Glomerular endothelial cell (primary cell): ENCODE measurements at regions not wholly inside any gene's neighbourhood (a gene's known extent, or its start where the extent isn't known, plus 50 kb on each side); places are given as distances from the start of the nearest gene placed in this dataset.

Experiments
- DNase-seq: peaks from one replicate; pipeline ENCODE4 v3.0.0-alpha.2; 2011; ENCODE audit warnings: low read depth, low spot score; ENCODE audit errors: extremely low read depth

- DNase-seq = no peak
These were observed 519.4 kb upstream of the DSEL start for GRCh38 chr18:68035774-68036522.

- no peak for DNase-seq
These were observed 517.8 kb upstream of the DSEL start for GRCh38 chr18:68034296-68034695.

DNA sequence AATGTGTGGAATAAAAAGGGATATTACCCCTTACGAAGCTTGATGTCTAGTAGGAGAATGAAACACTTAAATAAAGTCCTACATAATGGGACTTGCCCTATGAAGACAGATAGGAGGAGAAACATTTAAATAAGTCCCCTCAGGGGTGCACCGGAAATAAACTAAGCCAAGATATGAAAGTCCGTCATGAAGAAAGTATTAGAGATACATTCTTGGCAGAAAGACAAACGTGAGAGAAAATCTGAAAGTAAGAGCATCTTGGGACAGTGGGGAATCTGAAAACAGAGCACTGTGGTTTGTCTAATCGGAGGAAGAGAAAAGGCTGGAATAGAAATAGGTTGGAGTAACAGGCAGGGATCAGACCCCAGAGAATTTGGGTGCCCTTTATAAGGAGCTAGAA is 516.9 kb upstream of the DSEL start:
- no peak for DNase-seq

GRCh38 chr18:68024716-68025115 is 508.2 kb upstream of the DSEL start:
- DNase-seq = no peak

DNA sequence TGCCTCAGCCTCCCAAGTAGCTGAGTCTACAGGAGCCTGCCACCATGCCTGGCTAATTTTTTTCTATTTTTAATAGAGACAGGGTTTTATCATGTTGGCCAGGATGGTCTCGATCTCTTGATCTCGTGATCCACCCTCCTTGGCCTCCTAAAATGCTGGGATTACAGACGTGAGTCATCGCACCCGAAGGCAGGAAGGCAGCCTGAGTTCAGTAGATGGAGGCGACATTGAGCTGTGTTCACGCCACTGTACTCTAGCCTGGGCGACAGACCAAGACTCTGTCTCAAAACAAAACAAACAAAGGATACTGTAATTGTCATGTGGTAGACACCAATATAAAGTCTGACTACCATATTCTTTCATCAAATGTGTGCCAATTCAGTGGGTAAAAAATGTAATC is 500.9 kb upstream of the DSEL start:
- DNase-seq = no peak

DNA sequence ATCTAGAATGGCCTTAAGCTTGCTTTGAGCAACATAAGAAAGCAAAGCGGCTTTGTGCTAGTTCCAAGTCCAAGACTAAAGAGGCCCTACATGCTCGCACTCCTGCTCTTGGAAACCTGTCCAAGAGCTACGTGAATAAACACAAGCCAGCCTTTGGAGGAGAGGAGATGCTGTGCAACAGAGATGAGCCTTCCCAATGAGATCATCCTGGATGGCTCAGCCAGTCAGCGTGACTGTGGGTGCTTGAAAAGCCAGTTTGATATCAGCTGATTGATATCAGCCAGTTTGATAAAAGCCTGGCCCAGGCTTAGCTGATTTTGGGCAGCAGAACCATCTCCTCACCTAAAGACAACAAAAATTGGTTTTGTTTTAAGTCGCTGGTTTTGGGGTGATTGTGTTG is 481.0 kb upstream of the DSEL start:
- DNase-seq = no peak

DNA sequence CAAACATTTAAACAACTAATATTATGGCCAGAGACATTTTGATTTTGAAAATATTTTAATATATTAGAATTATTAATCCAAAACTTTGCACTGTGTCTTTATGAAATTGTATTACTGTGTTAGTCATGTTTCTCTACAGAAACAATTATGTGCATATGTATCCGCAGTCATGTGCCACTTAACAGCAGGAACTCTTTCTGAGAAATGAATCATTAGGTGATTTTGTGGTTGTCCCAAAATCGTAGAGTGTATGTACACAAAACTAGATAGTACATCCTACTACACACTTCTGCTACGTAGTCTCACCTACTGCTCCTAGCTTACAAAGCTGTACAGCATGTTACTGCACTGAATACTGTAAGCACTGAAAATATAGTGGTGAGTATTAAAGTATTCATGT is 479.2 kb upstream of the DSEL start:
- DNase-seq = no peak

- DNase-seq = no peak
These were observed 463.7 kb upstream of the DSEL start for GRCh38 chr18:67980241-67980640.

DNA sequence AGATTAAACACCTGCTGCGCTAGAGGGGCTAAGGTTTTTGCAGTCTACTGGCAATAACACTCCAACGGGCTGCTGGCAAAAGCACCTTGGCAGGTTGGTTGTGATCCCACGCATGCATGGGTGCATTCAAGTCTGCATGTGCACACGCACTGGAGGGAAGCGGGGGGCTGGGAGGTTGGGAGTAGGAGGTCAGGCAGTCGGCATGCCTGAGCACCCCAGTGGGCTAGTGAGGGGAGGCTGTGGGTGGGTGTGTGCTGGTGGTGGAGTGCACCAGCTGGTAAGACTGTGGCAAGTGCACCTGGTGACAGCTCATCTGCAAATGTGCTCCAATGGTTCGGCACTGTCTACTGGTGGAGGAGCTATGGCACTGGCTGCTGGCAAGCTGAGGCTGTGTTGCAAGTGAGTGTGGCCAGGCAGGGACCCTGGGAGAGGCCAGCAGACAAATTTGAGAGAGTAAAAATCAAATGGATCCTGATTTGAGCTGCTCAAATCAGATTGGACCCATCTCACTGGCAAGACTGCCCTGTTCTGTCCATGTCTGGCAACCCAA is 460.6 kb upstream of the DSEL start:
- DNase-seq = no peak

DNA sequence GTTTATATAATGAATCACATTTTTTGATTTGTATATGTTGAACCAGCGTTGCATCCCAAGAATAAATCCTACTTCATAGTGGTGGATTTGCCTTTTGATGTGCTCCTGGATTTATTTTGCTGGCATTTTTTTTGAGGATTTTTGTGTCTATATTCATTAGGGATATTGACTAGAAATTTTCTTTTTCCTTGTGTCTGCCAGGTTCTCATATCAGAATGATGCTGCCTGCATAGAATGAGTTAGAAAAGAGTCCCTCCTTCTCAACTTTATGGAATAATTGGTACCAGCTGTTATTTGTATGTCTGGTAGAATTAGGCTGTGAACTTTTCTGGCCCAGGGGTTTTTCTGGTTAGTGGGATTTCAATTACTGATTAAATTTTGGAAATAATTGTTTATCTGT is 457.4 kb upstream of the DSEL start:
- DNase-seq = no peak

- no peak for DNase-seq
These were observed 452.9 kb upstream of the DSEL start for GRCh38 chr18:67969458-67969857.

DNA sequence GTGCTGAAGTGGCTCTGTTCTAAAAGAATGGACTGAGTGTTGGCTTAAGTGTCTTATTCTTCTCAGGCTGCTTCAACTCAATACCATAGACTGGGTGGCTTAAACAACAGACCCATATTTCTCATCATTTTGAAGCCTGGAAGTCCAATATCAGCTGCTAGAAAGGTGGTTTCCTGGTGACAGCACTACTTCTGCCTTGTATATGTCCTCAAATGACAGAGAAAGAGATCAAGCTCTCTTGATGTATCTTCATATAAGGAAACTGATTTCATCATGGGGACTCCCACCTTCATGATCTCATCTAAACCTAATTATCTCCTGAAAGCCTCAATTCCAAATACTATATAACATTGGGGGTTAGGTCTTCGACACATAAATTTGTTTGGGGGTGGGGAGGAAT is 449.7 kb upstream of the DSEL start:
- no peak for DNase-seq

GRCh38 chr18:67964462-67964861 is 447.9 kb upstream of the DSEL start:
- DNase-seq = no peak

DNA sequence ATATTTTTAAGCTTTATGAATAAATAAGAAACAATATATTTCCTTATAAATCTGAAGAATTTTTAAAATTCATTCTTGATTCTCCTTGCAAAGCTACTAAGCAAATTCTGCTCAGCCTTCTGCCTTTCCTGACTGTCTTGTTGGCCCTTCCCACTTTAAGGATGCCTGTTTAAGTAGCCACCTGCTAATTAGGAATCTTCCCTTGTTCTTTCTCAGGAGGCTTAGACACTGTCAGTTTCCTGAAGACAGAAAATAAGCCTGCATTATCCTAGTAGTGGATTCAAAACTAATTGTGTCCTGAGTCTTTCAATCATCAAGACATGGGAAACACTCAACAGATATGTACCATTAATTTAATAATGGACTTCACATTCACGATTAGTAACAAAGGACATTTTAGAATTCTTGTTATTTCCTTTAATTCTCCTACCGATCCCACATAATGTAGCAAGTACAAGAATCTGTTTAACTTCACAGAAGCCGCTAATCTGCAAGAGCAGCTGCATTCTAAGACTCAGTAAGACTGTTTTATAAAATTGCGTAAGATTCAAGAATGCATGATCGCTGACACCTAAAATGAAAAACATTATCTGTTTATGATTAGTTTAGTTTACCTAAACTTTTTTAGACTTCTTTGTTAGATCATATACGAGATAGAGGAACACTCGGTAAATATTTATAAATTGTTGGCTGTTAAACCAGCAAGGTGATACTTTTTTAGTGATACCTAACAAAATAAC is 445.4 kb upstream of the DSEL start:
- DNase-seq = no peak

- DNase-seq = no peak
These were observed 441.2 kb upstream of the DSEL start for GRCh38 chr18:67957684-67958083.

DNA sequence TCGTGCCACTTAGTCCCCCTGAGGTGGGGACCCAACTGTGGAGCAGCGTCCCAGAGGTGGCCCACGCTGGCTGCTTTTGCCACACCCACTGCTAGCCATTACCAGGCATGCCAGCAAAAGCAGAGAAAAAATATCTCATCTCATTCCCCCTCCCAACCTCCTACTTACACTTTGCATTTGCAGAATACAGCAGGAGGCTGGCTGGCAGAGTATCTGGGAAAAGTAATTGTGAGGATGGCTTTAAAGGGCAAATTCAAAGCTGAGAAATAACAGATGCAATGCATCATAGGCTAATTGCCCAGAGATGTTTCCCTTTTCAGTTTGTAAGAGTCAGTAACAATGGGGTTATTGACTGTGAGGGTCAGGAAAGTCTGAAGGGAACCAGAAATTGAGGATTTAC is 438.1 kb upstream of the DSEL start:
- DNase-seq = no peak

- DNase-seq = no peak
These were observed 434.6 kb upstream of the DSEL start for GRCh38 chr18:67951137-67951536.

GRCh38 chr18:67938660-67939059 is 422.1 kb upstream of the DSEL start:
- DNase-seq = no peak

DNA sequence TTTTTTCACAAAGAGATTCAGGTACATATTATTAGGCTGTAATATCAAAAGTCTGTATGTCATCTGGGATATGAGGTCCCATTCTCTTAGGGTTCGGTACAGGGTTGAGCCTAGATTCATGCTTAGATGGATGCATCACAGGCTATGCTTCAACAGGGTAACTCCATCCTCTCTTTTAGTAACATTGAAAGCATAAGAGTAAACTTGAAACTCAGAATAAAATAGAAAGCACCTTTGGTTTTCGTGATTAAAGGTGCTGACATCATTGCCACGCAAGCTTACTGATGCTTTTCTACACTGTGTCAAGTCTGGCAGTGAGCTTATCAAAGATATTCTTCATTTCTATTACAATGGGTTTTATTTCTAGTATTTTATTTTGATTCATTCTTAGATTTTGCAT is 419.1 kb upstream of the DSEL start:
- no peak for DNase-seq

GRCh38 chr18:67933271-67933670 is 416.8 kb upstream of the DSEL start:
- DNase-seq = no peak

DNA sequence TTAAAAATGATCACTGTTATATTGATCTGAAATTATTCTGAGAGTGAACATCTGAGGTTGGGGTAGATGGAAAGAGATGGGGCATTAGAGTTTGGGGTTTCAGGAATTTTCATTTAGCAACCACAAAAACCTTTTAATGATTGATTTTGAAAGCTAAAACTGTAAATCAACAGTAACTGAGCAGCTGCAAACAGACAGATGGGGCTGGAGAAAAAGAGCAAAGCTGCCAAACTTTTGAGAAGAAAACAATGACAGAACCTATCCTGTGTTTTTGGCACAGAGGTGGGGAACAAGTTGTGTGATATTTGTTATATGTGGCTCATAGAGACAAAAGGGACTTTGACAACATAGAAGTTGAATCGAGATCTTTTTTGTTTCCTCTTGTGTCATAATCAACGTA is 415.8 kb upstream of the DSEL start:
- no peak for DNase-seq
